Umbilical cord (tissue), 1 donor: ENCODE measurements at regions not wholly inside any gene's neighbourhood (a gene's known extent, or its start where the extent isn't known, plus 50 kb on each side); places are given as distances from the start of the nearest gene placed in this dataset.
"Not testable (repeated sequence)": the region's sequence is repeated elsewhere in the genome, so short reads cannot be mapped to it uniquely, and the experiment has no call there.

Experiments
- DNase-seq: peaks from one replicate; pipeline ENCODE4 v3.0.0-alpha.2; 2015; ENCODE audit warnings: low spot score

DNA sequence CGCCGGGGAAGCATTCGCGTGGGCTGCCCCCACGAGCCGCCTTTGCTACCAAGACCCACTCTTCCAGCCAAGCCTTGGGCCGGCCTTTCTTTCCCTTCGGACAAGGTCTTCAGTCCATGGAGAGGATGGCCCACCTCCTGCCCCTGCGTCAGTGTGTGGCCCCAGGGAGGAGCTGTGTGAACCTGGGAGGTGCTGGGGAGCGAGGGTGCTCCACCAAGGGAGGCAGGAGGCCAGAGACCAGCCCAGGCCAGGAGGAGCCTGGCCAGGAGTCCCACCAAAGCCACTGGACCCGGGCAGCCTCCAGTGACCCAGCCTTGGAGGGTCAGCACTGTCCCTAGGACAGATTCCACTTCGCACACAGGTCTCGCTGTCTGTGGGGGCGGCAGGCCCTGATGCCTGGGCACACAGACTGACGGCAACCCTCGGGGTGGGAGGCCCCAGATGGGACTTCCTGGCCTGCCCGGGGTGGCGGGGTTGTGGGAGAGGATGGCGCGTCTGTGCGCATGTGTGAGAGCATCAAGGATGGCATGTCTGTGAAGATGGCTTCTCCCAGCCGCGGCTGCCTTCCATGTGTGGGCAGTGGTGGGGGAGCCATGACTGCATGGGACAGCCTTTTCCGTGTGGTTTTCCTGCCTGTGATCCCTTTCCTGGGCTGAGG lies 113.3 kb upstream of the LPCAT1 start:
- DNase-seq: no peak

DNA sequence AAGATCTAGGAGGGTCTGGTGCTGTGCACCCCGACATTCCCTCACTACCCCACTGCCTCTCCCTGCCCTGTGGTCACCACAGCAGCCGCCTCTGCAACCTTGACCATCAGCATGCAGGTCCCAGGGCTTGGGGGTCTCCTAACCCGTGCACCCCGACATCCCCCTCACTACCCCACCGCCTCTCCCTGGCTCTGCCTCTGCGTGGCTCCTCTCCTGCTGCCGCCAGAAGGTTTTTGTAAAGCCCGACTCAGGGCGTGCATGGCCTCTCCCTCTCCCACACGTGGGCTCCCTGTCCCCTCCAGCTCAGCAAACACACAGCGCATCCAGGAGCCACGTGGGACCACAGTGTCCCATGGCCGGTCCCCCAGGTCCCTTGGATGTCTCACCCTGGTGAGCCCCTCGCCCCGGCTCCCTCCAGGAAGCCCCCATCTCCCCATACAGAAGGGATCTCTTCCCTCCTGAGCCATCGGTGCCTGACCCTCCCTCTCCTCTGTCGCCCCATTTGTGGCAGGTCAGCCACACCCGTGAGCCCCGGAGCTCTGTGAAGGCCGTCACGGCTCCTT lies 112.5 kb upstream of the LPCAT1 start:
- DNase-seq: not testable (repeated sequence)

DNA sequence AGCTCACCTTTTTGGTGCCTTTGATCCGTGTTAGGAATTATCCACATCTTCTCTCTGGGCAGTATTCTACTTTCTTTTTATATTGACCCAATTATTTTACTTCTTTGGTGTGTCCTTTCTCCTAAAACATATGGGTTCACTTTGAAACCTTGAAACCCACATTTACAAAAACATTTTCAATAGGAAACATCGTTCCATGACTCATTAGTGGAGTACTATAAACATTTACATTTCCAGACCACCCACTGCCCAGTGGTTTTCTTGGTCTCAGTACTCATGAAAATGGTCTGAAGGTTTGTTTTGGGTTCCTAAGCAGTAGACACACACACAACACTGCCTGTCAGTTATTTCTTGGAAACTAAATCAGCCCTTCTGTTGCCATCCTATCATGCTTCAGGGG lies 111.7 kb upstream of the LPCAT1 start:
- DNase-seq: not testable (repeated sequence)

DNA sequence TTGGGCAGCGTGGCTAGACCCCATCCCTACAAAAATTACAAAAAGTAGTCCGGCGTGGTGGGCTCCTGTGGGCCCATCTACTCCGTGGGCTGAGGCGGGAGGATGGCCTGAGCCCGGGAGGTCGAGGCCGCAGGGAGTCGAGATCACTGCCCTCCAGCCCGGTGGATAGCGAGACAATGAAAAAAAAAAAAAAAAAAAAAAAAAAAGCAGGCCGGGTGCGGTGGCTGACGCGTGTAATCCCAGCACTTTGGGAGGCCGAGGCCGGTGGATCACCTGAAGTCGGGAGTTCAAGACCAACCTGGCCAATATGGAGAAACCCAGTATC lies 110.5 kb upstream of the LPCAT1 start:
- DNase-seq: no peak

DNA sequence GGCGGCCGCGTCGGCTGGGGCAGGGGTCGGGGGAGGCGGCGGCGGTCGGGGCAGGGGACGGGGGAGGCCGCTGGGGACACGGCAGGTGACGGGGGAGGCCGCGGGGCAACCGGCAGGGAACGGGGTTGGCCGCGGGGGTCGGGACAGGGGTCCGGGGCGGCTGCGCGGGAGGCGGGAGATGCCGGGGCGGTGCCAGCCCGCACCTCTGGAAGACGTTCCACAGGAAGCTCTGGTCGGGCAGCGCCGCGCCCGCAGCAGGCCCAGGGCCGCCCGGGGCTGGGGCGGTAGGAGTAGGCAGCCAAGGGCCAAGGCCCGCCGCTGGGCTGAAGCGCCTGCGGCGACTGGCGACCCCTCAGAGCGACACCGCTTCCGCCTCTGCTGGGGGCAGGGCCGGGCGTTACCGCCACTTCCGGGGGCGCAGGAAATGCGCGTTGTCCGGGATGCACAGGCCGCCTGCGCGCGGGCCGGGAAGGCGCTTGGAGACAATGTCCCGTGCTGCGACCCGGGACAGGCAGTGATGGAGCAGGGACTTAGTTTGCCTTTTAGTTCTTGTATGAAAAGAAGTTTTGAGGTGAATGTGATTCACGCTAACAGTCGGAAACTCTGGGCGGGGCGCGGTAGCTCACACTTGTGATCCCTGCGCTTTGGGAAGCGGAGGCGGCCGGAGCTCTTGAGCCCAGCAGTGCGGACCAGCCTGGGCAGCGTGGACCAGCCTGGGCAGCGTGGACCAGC lies 110.0 kb upstream of the LPCAT1 start:
- peak; percentile 85 for DNase-seq

DNA sequence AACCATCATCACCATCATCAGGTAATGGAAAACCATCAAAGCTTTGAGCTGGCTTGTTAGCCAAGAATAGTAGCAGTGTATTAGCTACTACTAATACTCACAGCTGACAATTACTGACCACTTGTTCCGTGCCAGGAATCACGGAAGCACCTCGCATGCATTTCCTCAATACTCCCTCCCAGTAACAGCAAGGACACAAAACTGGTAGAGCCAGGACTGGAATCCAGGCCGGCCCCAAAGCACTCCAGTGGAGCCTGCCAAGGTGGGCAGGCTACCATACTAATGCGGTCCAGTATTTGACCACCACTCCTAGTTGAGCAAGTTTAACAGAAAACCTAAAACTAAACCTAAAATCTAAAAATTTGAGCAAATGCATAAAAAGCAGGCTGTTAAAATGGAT lies 107.2 kb upstream of the LPCAT1 start:
- not testable (repeated sequence) for DNase-seq

DNA sequence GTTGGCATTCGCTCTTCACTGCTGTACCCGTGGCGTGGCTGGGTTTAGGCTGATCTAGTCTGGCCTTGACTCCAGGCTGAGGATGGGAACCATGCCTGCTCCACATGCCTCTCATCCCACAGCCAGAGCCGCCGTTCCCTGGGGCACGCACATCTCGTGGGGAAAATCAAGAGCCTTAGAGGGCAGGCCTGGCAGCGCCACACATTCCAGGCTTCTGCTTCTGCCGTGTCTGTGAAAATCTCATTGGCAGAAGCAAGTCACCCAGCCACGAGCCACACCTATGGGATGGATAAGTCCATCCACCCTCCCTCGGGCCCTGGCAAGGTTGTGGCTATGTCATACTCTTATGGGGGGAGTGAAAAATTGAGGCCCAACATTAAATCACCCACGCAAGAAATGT lies 102.6 kb upstream of the LPCAT1 start:
- DNase-seq: not testable (repeated sequence)

DNA sequence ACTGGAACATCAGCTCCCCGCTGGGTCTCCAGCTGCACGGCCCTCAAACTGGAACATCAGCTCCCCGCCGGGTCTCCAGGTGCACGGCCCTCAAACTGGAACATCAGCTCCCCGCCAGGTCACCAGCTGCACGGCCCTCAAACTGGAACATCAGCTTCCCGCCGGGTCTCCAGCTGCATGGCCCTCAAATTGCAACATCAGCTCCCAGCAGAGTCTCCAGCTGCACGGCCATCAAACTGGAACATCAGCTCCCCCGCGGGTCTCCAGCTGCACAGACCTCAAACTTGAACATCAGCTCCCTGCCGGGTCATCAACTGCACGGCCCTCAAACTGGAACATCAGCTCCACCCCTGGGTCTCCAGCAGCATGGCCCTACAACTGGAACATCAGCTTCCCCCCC lies 95.8 kb upstream of the LPCAT1 start:
- DNase-seq: not testable (repeated sequence)

DNA sequence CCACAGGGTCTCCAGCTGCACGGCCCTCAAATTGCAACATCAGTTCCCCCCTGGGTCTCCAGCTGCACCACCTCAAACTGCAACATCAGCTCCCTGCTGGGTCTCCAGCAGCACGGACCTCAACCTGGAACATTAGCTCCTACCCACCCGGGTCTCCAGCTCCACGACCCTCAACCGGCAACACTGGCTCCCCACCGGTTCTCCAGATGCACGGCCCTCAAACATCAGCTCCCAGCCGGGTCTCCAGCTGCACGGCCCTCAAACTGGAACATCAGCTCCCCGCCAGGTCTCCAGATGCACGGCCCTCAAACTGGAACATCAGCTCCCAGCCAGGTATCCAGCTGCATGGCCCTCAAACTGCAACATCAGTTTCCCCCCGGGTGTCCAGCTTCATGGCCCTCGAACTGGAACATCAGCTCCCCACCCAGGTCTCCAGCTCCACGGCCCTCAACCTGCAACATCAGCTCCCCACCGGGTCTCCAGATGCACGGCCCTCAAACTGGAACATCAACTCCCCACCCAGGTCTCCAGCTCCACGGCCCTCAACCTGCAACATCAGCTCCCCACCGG lies 94.6 kb upstream of the LPCAT1 start:
- DNase-seq: not testable (repeated sequence)

DNA sequence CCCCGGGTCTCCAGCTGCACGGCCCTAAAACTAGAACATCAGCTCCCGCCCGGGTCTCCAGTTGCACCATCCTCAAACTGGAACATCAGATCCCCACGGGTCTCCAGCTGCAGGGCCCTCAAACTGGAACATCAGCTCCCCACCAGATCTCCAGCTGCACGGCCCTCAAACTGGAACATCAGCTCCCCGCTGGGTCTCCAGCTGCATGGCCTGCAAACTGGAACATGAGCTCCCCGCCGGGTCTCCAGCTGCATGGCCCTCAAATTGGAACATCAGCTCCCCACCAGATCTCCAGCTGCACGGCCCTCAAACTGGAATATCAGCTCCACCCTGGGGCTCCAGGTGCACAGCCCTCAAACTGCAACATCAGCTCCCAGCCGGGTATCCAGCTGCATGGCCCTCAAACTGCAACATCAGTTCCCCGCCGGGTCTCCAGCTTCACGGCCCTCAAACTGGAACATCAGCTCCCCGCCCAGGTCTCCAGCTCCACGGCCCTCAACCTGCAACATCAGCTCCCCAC lies 93.5 kb upstream of the LPCAT1 start:
- DNase-seq: not testable (repeated sequence)

DNA sequence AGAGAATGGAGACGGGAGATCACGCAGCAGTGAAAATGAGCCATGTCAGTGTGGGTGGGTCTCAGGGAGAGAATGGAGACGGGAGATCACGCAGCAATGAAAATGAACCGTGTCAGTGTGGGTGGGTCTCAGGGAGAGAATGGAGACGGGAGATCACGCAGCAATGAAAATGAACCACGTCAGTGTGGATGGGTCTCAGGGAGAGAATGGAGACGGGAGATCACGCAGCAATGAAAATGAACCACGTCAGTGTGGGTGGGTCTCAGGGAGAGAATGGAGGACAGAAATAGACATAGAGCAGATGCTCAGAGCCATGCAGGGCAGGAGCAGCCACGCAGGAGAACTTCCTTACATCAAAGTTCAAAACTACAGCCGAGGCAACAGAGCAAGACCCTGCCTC lies 89.8 kb upstream of the LPCAT1 start:
- not testable (repeated sequence) for DNase-seq

DNA sequence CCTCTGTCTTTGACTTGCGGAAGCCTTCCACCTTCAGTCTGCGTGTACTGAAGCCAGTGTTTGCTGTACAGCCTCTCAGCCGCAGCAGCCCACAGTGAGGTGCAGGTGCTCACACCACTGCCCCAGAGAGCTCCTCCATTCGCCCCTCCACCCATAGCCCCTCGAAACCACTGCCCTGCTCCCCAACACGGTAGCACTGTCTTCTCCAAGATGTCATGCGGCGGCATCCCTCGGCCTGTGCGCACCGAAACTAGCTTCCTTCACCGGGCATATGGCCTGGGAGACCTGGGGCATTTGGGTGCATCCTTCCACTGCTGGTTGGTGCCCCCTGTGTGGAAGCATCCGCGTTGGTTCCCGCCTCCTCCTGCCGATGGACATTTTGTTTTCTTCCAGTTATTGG lies 86.8 kb upstream of the LPCAT1 start:
- not testable (repeated sequence) for DNase-seq

DNA sequence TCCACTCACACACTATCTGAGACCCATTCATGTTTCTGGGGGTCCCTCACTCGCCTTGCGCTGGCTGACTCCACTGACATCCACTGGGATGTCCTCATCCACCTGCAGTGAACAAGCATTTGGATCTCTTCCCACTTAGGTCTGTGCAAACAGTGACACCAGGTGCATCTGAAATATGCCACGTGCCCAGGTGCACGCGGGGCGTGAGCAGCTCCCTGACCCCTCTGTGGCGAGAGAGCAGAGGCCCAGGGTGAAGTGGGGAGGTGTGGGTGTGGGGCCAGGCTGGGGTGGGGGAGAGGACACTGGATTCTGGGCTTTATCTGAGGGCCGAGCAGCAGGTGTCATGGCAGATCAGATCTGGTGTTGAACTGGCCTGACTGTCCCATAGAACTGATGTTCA lies 85.4 kb upstream of the LPCAT1 start:
- not testable (repeated sequence) for DNase-seq

DNA sequence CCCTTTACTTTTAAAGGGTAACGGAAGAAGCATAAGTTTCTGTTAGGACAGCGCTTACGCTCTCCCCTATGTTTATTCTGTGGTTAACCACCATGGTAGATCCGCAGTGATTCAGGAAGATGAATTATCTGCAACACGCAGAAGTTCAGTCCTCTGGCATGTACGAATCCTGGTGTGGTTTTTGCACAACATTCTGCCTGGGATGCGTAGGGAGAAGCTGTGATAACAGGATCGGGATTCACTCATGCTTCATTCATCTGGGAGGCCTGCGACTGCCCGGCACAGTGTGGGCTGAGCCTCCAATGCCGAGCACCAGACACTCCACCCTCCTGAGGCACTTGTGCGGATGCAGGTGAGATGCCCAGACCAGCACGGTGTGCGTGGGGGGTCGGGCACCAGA lies 84.6 kb upstream of the LPCAT1 start:
- not testable (repeated sequence) for DNase-seq

DNA sequence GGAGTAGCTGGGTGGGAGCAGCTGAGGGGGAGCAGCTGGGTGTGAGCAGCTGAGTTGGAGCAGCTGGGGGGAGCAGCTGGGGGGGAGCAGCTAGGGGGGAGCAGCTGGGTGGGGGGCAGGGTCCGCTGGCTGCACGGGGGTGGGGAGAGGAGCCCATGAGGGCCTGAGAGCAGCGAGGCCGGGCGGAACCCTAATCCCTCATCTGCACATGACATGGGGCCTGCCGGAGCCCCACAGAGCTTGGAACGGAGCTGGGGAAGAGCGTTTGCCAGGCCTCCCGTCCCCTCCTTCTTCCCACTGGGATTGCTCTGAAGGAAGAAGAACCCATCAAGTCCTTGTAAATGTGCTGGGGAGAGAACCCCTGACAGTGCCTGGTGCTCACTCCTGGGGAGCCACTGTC lies 83.2 kb upstream of the LPCAT1 start:
- peak; percentile 21 for DNase-seq

DNA sequence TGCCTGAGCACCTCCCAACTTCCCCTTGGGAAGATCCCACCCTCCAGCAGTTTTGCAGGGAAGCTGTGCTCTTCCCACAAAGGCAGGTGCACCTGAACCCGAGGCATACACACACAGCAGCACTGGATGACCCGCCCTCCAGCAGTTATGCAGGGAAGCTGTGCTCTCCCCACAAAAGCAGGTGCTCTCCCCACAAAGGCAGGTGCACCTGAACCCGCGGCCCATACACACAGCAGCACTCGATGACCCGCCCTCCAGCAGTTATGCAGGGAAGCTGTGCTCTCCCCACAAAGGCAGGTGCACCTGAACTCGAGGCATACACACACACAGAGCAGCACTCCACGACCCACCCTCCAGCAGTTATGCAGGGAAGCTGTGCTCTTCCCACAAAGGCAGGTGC lies 80.2 kb upstream of the LPCAT1 start:
- DNase-seq: not testable (repeated sequence)

DNA sequence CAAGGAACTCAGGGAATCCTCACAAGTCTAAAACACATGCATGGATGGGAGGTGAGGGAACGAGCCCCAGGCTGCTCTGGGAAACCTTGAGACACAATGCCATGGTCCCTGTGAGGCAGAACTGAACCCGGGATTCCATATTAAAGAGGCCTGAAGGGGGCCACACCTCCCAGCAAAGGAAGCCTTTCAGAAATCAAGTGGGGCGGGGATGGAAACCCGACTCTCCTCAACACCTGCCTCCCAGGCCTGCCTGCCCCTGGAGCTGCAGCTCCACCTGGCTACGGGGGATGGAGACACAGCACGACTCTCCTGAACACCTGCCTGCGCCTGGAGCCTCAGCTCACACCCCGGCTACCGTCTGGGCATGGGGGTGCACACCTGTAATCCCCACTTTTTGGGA lies 77.8 kb upstream of the LPCAT1 start:
- not testable (repeated sequence) for DNase-seq

DNA sequence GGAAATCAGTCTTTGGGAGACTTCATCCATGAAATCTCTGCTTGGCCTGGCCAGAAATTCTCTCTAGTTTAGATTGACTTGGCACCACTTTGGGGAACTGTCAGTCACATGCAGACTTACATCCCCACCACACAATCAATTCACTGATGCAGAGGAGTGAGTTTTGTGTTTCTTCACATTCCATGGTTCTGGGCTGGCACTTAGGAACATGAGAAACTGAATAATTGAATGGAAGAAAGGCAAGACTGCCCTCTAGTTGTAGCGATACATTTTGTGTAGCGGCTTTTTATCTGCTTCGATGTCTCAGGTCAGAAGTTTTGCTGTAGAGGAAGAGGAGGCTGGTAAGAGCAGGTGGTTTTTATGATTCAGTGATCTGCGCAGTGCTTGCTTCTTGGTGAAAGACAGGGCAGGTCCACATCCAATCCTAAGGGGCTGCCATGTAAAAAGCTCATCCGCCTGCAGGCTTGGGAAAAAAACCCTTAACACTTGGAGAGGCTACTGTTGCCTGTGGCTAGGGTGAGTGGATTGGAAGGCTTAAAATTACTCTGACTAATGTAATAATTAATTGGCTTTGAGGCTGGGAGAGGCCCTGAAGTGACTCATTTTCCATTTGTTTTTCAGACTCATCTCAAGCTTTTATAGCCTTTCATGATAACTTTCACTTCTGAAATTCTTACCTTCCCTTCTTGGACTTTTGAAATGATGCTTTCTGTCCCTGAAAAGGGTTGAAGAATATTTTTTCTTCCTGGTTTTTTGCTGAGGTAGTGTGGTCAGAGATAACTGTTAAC lies 75.4 kb upstream of the LPCAT1 start:
- DNase-seq: peak; percentile 25

DNA sequence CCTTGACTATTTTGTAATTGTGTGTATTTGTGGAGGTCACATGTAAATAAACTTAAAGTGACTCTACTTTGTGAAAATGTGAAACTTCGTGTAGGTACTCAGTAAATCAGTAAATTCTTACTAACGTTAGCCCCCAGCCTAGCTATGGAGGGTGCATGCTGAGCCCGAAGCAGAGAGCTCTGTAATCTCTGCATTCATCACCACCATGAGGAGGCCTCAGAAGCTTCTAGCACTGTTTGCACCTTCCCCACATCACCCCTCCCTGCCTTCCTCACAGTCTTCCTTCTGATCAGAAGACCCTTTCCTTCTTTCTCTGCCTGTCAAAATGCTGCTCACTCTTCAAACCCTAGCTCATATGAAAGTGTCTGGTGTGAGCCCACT lies 73.3 kb upstream of the LPCAT1 start:
- DNase-seq: not testable (repeated sequence)

DNA sequence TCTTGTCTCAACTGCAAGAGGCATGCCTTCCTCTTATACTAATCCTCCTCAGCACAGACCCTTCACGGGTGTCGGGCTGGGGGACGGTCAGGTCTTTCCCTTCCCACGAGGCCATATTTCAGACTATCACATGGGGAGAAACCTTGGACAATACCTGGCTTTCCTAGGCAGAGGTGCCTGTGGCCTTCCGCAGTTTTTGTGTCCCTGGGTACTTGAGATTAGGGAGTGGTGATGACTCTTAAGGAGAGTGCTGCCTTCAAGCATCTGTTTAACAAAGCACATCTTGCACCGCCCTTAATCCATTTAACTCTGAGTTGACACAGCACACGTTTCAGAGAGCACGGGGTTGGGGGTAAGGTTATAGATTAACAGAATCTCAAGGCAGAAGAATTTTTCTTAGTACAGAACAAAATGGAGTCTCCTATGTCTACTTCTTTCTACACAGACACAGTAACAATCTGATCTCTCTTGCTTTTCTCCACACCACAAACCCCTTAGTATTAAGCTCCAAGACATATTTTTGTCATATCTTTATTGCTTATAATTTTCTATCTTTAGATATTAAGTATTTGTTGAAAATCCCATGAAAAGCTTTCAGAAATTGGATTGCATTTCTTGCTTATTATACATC lies 72.8 kb upstream of the LPCAT1 start:
- not testable (repeated sequence) for DNase-seq
